ENCODE measurements at regions not wholly inside any gene's neighbourhood (a gene's known extent, or its start where the extent isn't known, plus 50 kb on each side); places are given as distances from the start of the nearest gene placed in this dataset.

DNA sequence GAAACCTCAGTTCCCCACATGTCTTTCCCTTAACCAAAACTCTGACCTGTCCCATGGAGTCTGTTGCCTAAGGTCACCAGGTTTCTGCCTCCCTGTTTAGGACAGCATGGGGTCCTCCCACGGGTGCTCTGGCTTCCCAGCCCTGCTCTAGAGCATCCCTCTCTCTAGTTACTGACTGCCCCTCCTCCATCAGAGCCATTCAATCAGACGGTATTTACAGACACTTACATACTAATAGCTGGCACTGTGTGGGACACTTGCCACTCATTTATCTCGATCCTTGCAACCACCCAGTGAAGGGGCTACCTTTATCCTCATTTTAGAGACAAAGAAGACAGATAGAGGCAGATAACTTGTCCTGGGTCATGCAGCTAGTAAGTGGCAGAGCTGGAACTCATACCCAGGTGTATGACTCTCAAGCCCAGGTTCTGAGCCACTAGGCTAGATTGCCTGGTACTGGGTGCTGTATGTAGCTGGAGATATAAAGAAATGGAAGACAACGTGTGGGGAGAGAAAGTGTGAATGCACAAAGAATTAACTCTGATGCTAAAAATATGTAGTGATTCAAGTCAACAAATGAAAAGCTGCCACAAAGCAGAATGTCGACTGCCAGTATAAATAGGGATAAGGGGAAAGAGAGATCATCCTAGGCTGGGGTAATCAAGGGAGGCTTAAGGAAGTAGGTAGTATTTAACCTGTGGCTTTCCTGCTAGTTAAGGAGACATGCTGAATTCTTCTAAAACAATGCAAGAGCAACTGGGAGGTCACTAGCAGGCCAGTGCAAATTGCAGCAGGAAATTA lies 52.5 kb upstream of the PDE8B start:
- no peak for DNase-seq (ENCODE audit: low read depth in 2 of 2)

DNA sequence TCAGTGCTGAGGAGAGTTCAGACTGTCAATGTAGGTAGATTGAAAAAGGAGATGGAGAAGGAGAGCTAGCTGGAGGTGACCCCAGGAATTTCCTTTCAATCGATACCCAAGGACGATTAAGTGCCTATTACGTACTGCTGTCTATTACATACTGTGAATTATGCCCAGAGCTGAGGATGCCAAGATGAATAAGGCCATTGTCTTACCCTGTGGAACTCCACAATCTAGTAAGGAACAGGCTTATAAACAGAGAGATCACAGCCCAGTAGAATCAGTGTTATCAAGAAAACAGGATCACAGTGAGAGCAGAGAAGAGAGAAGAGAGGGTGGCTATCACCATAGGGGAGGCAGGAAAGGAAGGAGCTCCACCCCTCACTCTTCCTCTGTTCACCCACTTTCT lies 54.1 kb upstream of the PDE8B start:
- no peak for DNase-seq (ENCODE audit: low read depth in 2 of 2)

DNA sequence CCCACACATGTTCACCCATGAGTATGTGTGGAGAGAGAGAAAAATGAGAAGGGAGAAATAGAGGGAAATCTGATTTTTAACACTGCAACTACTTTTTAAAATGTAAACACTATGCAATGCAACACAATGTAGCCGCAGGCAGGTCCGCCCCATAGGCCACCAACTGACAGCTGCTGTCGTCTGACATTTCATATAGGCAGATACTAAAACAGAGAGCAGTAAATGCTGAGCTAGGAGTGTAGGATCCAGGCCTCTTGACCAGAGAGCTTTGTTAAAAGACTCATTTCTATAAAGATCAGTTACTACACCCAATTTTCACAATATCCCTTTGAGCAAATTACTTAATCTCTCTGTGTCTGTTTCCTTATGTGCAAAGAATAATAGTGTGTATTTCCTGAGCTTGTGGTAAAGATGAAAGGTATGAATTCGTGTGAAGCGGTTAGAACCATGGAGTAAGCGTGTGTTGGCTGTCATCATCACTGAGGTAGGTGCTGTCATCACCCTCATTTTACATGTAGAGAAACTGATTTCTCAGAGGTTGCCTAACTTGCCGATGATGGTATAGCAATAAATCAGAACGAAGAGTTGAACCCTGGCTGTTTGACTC lies 55.2 kb upstream of the PDE8B start:
- no peak for DNase-seq (ENCODE audit: low read depth in 2 of 2)

DNA sequence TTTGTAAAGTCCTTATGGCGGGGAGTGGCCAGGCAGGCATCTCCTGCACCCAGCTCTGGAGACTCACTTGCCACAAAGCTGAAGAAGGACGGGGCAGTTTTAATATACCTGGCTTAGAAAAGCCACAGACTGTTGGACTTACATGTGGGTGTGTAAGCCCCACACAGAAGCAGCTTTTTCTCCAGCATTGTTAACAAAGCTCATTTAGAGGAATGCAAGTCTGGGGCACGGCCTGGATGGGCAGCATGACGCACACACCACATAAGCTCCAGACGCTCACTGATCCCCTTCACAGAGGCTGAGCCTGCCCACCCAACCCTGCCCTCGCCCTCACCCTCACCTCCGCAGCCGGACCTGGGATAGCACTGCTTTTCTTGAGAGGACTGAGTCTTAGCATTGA lies 58.0 kb upstream of the PDE8B start:
- DNase-seq (ENCODE audit: low read depth in 2 of 2): no peak

DNA sequence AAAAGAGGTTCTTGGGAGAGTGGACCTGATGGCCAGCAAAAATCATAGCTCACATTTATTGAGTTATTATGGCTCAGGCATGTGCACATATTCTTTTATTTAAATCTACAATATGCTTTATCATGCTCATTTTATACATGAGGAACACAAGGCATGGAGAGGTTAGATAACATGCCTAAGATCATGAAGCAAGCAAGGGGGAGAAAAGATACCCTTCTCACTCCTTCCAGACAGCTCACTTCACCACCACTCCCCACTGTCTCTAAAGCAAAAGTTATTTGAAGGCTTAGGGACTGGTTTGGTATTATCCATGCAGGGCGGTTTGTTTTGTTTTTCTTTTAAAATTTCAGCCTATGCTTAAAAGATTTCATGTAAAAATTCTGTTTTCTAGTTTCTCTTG lies 59.0 kb upstream of the PDE8B start:
- DNase-seq (ENCODE audit: low read depth in 2 of 2): no peak

DNA sequence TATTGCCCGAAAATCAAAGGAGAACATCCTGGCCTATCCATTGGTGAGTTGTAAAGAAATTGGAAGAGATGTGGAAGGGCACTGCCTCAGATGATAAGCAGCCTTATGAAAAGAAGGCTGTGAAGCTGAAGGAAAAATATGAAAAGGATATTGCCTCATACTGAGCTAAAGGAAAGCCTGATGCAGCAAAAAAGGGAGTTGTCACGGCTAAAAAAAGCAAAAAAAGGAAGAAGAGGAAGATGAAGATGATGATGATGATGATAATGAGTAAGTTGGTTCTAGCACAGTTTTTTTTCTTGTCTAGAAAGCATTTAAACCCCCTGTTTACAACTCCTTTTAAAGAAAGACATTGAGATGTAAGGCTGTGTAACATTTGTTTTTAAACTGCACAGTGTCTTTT lies 59.8 kb upstream of the ZBED3 start:
- no peak for DNase-seq (ENCODE audit: low read depth in 2 of 2)

DNA sequence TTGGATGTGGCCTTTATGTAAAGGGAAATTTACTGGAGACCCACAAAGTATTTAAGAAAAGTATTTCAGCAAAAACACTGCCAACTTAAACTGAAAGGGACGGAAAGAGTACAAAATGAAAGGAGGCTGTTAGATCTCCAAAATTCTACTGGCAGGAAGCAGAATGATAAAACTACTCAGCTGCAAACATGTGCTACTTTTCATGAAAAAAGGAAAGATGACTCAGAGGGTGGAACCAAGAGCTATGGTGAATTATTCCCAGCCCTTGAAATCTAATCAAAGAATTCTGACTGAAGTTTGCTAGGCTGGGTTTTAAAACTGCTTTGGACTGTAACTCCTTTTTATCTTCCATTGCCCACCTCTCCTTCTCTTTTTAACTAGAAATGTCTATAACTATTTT lies 58.6 kb upstream of the ZBED3 start:
- DNase-seq (ENCODE audit: low read depth in 2 of 2): no peak

DNA sequence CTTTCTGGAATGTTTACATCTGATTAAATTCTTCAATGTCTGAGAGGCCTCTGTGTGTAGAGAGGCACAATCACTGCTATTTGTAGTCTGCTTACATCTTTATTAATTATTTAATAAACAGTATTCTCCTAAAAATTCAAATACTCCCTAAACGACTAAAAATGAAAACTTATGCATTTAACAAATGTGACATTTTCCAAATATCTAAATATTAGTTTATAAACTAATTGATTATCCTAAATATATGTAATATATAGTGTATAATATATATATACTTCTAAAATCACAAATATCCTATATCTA lies 57.7 kb upstream of the ZBED3 start:
- no peak for DNase-seq (ENCODE audit: low read depth in 2 of 2)

DNA sequence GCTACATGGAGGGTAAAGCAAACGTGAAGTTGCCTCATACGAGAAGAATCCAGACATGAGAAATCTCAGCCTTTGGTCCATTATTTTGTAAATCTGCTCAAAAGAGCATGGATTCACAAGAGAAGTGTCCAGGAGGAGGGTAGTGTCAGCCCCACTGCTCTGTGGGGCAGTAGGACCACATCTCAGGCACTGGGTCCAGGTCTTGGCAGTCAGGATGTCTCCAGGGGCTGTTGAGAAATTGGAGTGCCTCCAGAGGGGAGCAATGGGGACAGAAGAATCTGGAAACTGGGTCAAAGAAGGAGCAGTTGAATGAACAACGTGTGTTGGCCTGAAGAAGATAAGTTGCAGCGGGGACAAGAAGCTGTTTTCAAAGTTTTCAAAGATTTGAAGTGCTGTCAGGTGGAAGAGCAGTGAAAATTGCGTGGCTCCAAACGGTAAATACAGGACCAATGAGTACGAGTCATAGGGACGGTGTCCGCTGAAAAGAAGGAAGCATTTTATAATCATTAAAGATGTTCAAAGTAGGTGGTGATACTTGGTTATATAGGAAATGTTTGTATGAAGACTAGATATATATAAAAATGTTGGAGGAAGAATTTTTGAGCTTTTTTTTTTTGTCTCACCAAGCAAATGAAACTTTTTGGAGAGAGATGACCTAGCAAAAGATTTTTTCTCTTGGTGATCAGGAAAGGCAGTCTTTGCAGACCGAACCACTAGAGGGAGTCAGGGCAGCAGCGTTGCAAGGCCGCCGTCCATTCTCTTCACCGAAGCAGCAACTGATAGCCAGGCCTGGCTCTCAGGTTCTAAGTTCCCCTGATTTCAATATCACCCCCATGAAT lies 57.1 kb upstream of the ZBED3 start:
- peak; percentile 9 to 28 for DNase-seq (ENCODE audit: low read depth in 2 of 2)

DNA sequence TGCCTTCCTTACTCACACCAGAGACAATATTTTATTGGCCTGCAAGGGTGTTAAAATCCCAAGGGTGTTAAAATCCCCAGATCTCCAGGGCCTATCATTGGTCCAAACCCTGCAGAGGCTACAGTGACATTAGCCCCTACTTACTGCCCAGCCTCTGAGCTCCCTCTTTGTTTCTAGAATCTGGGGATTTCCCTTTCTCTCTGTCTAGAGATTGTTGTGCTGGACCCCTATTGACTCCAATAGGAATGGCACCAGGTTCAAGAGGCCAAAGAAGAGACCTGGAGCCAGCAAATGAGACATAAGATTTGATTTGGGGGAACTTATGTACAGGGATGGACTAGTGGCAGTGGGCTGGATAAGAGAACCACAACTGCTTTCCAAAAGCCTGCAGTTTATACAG lies 53.3 kb upstream of the ZBED3 start:
- no peak for DNase-seq (ENCODE audit: low read depth in 2 of 2)

DNA sequence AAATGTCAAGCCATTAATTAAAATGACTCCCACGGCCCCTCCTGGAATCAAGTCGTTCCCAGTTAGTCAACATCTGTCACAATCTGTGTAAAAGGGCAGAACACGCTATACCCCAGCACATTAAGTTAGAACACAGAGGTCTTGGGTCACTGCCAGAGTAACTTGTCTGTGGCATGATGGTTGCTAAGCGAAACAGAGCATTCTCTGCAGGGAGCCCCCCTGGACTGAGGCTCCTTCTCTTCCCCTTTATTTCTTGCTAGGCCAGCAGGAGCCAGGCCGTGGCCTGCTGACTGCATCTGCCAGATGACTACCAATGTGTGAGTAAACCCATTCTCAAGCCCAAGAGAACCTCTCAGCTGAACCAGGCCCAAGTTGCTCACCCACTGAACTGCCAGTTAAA lies 51.9 kb upstream of the ZBED3 start:
- DNase-seq (ENCODE audit: low read depth in 2 of 2): no peak

Data from stimulated activated CD8-positive, alpha-beta memory T cell treated with anti-CD3 and anti-CD28 coated beads, Interleukin-2, amount 100 ng/mL, for 1 hour (primary cell).